ENCODE measurements at regions not wholly inside any gene's neighbourhood (a gene's known extent, or its start where the extent isn't known, plus 50 kb on each side); places are given as distances from the start of the nearest gene placed in this dataset.

DNA sequence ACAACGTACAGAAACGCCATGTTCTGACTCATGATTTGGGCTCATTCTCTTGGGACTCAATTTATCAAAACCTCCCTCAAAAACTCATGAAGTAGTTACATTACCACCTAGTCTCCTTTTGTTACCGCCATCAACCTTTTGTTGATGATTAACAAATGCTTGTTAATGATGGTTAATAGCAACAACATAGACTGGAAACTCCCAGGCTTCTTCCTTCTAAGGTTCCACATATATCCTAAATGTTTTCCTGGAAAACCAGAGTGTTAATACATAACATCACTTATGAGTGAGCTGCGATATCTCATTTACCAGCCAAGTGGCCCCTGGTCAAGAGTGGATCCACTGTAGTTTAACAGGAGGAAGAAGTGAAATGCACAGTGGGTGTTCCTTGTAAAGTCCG lies 176.3 kb downstream of the ERMARD start:
- intact Hi-C loops (cut with DNase I; ENCODE audit: low total_unique reads), result no loop called here
- H3K36me3 ChIP-seq, result no peaks in the 10 kb centered on the region
- no peak overlapping the region for H3K4me3 ChIP-seq
- TF ChIP-seq, protein P1, sequence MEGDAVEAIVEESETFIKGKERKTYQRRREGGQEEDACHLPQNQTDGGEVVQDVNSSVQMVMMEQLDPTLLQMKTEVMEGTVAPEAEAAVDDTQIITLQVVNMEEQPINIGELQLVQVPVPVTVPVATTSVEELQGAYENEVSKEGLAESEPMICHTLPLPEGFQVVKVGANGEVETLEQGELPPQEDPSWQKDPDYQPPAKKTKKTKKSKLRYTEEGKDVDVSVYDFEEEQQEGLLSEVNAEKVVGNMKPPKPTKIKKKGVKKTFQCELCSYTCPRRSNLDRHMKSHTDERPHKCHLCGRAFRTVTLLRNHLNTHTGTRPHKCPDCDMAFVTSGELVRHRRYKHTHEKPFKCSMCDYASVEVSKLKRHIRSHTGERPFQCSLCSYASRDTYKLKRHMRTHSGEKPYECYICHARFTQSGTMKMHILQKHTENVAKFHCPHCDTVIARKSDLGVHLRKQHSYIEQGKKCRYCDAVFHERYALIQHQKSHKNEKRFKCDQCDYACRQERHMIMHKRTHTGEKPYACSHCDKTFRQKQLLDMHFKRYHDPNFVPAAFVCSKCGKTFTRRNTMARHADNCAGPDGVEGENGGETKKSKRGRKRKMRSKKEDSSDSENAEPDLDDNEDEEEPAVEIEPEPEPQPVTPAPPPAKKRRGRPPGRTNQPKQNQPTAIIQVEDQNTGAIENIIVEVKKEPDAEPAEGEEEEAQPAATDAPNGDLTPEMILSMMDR (IDR thresholded peaks at IDR 0.05), result no peak
- no peak for TF ChIP-seq POLR2A (IDR thresholded peaks at IDR 0.05)
- H3K27me3 ChIP-seq, result no peaks in the 10 kb centered on the region
- no peaks in the 10 kb centered on the region for H3K4me1 ChIP-seq
- no peaks in the 10 kb centered on the region for H3K9me3 ChIP-seq
- DNase-seq, result no peak
- no peak overlapping the region for H3K27ac ChIP-seq

DNA sequence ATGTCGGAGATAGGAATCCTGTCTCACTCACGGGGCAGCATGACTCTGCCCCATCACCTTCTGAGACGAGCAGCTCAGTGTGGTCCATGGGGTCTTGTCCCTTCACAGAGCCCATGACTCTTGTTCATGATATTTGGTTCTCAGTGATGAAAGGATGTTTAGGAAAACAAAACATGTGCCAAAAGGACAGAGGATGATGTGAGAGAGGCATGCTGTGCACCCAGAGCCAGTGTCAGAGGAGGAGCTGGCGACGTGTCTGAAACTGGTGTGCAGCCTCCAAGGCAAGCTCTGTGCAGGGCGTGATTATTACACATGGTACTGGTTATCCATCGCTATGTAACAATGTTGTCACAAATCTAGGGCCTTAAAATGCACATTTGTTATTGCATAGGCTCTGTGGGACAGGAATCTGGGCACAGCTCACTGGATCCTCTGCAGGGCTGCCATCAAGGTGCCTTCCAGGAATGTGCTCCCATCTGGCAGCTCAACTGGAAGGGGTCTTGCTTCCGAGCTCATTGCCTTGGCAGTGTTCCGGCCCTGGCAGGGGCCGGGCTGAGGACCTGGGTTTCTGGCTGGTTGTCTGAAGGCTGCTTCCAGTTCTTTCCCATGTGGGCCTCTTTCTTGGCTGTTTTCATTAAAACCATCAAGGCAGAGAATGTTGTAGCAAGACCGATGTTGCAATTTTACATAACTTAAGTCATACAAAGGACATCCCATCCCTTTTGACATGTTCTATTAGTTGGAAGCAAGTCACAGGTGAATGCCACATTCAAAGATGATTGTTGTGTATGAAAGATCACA lies 175.4 kb downstream of the ERMARD start:
- intact Hi-C loops (cut with DNase I; ENCODE audit: low total_unique reads), result no loop called here
- TF ChIP-seq, protein P1 (IDR thresholded peaks at IDR 0.05), result no peak
- no peak for TF ChIP-seq POLR2A (IDR thresholded peaks at IDR 0.05)
- H3K4me1 ChIP-seq, result no peaks in the 10 kb centered on the region
- no peak overlapping the region for H3K4me3 ChIP-seq
- H3K27me3 ChIP-seq, result no peaks in the 10 kb centered on the region
- no peaks in the 10 kb centered on the region for H3K9me3 ChIP-seq
- no peaks in the 10 kb centered on the region for H3K36me3 ChIP-seq
- no peak for DNase-seq
- no peak overlapping the region for H3K27ac ChIP-seq

DNA sequence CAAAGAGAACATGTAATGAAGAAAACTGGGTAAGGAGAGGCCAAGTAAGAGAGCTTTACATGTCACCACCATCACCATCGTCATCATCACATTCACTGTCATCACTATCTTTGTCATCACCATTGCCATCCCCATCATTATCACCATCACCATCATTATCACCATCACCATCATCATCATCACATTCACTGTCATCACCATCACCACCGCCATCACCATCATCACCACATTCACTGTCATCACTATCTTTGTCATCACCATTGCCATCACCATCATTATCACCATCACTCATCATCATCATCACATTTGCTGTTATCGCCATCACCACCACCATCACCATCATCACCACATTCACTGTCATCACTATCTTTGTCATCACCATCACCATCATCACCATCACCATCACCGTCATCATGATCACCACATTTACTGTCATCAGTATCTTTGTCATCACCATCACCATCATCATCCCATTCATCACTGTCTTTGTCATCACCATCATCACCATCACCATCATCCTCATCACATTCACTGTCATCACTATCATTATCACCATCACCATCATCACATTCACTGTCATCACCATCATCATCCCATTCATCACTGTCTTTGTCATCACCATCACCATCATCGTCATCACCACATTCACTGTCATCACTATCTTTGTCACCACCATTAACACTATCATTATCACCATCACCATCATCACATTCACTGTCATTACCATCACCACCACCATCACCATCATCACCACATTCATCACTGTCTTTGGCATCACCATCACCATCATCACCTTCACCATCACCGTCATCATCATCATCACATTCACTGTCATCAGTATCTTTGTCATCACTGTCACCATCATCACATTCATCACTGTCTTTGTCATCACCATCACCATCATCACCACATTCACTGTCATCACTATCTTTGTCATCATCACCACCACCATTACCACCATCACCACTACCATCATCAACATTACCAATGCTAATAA lies 172.3 kb downstream of the ERMARD start:
- Histone ChIP-seq H3K27ac (no peak overlapping the region), H3K4me1 (no peaks in the 10 kb centered on the region), H3K27me3 (no peaks in the 10 kb centered on the region), H3K9me3 (no peaks in the 10 kb centered on the region), H3K36me3 (no peaks in the 10 kb centered on the region), H3K4me3 (no peak overlapping the region)
- intact Hi-C loops (cut with DNase I; ENCODE audit: low total_unique reads), result no loop called here
- DNase-seq, result no peak
- TF ChIP-seq POLR2A (IDR thresholded peaks at IDR 0.05), result no peak
- TF ChIP-seq, protein P1 (IDR thresholded peaks at IDR 0.05), result no peak

DNA sequence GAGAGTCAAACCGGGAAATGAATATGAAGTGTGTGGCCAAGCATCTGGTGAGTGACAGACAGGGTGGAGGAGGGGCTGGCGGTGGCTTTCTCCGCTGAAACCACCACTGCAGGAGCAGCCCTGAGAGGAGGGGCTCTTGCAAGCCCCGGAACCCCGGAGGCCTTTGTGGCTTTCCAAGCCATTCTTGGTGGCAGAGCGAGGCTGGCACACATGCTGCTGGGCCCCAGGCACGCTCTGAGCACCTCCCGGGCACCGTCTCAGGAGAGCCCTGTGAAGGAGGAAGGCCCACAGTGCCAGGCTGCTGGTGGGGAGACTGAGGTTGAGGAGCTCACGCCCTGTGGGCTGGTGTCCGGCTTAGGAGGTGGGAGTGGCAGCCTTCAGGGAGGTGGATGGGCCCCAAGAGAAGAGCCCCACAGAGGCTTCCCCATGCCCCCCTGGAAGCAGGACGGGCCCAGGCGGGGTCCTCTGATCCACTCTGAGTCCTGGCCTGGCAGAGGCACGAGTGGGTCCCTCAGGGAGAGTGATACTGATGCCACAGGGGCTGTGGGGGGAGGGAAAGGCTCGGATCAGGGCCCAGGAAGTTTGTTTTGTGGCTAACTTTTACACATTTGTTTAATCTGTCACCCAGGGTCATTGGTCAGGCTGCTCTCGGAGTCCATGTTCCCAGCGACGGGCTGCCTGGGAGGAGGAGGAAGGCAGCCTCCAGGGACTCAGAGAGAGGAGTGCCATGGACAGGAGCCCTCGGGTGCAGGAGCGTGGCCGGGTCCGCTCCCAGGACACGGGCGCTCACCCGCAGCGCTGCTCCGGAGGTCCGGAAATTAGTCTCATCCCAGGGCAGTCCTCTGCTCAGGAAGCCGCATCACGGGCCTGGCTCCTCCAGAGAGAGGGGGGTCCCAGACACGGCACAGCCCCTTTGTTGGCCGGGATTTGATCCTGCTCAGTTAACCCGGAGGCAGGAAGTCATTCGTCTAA lies 170.7 kb downstream of the ERMARD start:
- Histone ChIP-seq H3K36me3 (no peaks in the 10 kb centered on the region), H3K4me1 (no peaks in the 10 kb centered on the region), H3K9me3 (no peaks in the 10 kb centered on the region), H3K4me3 (no peak overlapping the region), H3K27ac (no peak overlapping the region), H3K27me3 (no peaks in the 10 kb centered on the region)
- no peak for TF ChIP-seq POLR2A (IDR thresholded peaks at IDR 0.05)
- TF ChIP-seq, protein P1 (IDR thresholded peaks at IDR 0.05), result no peak
- intact Hi-C loops (cut with DNase I; ENCODE audit: low total_unique reads), result no loop called here
- no peak for DNase-seq
